ENCODE measurements at regions not wholly inside any gene's neighbourhood (a gene's known extent, or its start where the extent isn't known, plus 50 kb on each side); places are given as distances from the start of the nearest gene placed in this dataset.

- TF ChIP-seq ZNF318 (CRISPR knock-in tag; IDR thresholded peaks at IDR 0.05) (0 out of 2 replicates have a peak, but pooled peaks have one; percentile 55), TIGD3 (CRISPR knock-in tag; IDR thresholded peaks at IDR 0.05; ENCODE audit: borderline replicate concordance) (no peak), ETS1 (CRISPR knock-in tag; IDR thresholded peaks at IDR 0.05) (no peak), ZNF749 (CRISPR knock-in tag; IDR thresholded peaks at IDR 0.05; ENCODE audit: borderline replicate concordance) (0 out of 2 replicates have a peak, but pooled peaks have one; percentile 38), GLMP (CRISPR knock-in tag; IDR thresholded peaks at IDR 0.05; ENCODE audit: borderline replicate concordance) (no peak), HMGA1 (CRISPR knock-in tag; conservative IDR thresholded peaks at IDR 0.05) (no peak), ZNF12 (CRISPR knock-in tag; IDR thresholded peaks at IDR 0.05) (peak; percentile 76), HNF1B (CRISPR knock-in tag; IDR thresholded peaks at IDR 0.05) (peak; percentile 57), ZNF468 (CRISPR knock-in tag; IDR thresholded peaks at IDR 0.05) (no peak), REST (IDR thresholded peaks at IDR 0.05; ENCODE audit: borderline replicate concordance in 1 of 2, low read depth in 1 of 2, low read length in 2 of 2) (no peak), ZNF768 (CRISPR knock-in tag; IDR thresholded peaks at IDR 0.05) (0 out of 2 replicates have a peak, but pooled peaks have one; percentile 23)
Observed at GRCh38 chr14:101239065-101239464, 322.2 kb upstream of the DIO3 start (continued).
